ENCODE measurements at regions not wholly inside any gene's neighbourhood (a gene's known extent, or its start where the extent isn't known, plus 50 kb on each side); places are given as distances from the start of the nearest gene placed in this dataset.

GRCh38 chr10:128422999-128423398 is 296.8 kb upstream of the MKI67 start:
- no peak for ATAC-seq
- DNase-seq, result no peak

GRCh38 chr10:128429321-128429720 is 303.1 kb upstream of the MKI67 start:
- no peak for ATAC-seq
- no peak for DNase-seq

- DNase-seq (no peak), ATAC-seq (no peak)
Measured at GRCh38 chr10:128429835-128430513, 303.8 kb upstream of the MKI67 start.

- DNase-seq, result no peak
- no peak for ATAC-seq
Measured at GRCh38 chr10:128431083-128431482, 304.9 kb upstream of the MKI67 start.

- DNase-seq (no peak), ATAC-seq (no peak)
Measured at GRCh38 chr10:128431506-128431905, 305.3 kb upstream of the MKI67 start.

GRCh38 chr10:128432011-128432410 is 305.8 kb upstream of the MKI67 start:
- ATAC-seq, result no peak
- DNase-seq, result no peak

- DNase-seq, result no peak
- no peak for ATAC-seq
Measured at GRCh38 chr10:128432423-128432822, 306.2 kb upstream of the MKI67 start.

- ATAC-seq, result no peak
- no peak for DNase-seq
Measured at GRCh38 chr10:128435811-128436210, 309.6 kb upstream of the MKI67 start.

GRCh38 chr10:128437786-128438345 is 311.6 kb upstream of the MKI67 start:
- ATAC-seq (no peak), DNase-seq (no peak)

- no peak for ATAC-seq
- DNase-seq, result no peak
Measured at GRCh38 chr10:128438417-128439063, 312.3 kb upstream of the MKI67 start.

- ATAC-seq (no peak), DNase-seq (no peak)
Measured at GRCh38 chr10:128440513-128441160, 314.4 kb upstream of the MKI67 start.

- ATAC-seq, result no peak
- DNase-seq, result no peak
Measured at GRCh38 chr10:128443925-128444518, 317.8 kb upstream of the MKI67 start.

- DNase-seq, result no peak
- no peak for ATAC-seq
Measured at GRCh38 chr10:128448796-128449195, 322.6 kb upstream of the MKI67 start.

GRCh38 chr10:128451879-128452278 is 325.7 kb upstream of the MKI67 start:
- ATAC-seq, result no peak
- no peak for DNase-seq

GRCh38 chr10:128456271-128456670 is 330.0 kb upstream of the MKI67 start:
- DNase-seq (no peak), ATAC-seq (no peak)

GRCh38 chr10:128457136-128457535 is 330.9 kb upstream of the MKI67 start:
- ATAC-seq, result no peak
- DNase-seq, result no peak

- no peak for ATAC-seq
- no peak for DNase-seq
Measured at GRCh38 chr10:128461991-128462390, 335.8 kb upstream of the MKI67 start.

GRCh38 chr10:128462844-128463243 is 336.6 kb upstream of the MKI67 start:
- ATAC-seq (no peak), DNase-seq (no peak)

GRCh38 chr10:128463991-128464760 is 338.0 kb upstream of the MKI67 start:
- DNase-seq (no peak), ATAC-seq (no peak)

GRCh38 chr10:128465697-128466096 is 339.5 kb upstream of the MKI67 start:
- no peak for DNase-seq
- ATAC-seq, result no peak

GRCh38 chr10:128466831-128467371 is 340.7 kb upstream of the MKI67 start:
- no peak for DNase-seq
- ATAC-seq, result no peak

- ATAC-seq (no peak), DNase-seq (no peak)
Measured at GRCh38 chr10:128468462-128468861, 342.2 kb upstream of the MKI67 start.

Measured in stimulated activated naive CD8-positive, alpha-beta T cell treated with anti-CD3 and anti-CD28 coated beads, Interleukin-15, Interleukin-2, amounts not matched to agents 100 U/mL and 50 U/mL, for 24 hours (primary cell).